Eye (tissue), 1 donor: ENCODE measurements at regions not wholly inside any gene's neighbourhood (a gene's known extent, or its start where the extent isn't known, plus 50 kb on each side); places are given as distances from the start of the nearest gene placed in this dataset.

Experiments
- DNase-seq: peaks from one replicate; pipeline ENCODE4 v3.0.0-alpha.2; 2015

GRCh38 chr9:115210699-115211098 lies 92.7 kb upstream of the TNC start:
- no peak for DNase-seq

- DNase-seq, result no peak
These were observed 93.6 kb upstream of the TNC start for GRCh38 chr9:115211413-115212124.

- DNase-seq, result no peak
These were observed 94.2 kb upstream of the TNC start for GRCh38 chr9:115212125-115212605.

- no peak for DNase-seq
These were observed 94.9 kb upstream of the TNC start for GRCh38 chr9:115212832-115213231.

- DNase-seq, result peak; percentile 80
These were observed 95.9 kb upstream of the TNC start for GRCh38 chr9:115213818-115214334.

GRCh38 chr9:115216873-115217272 lies 98.9 kb upstream of the TNC start:
- DNase-seq, result no peak

- peak; percentile 73 for DNase-seq
These were observed 102.5 kb upstream of the TNC start for GRCh38 chr9:115220319-115221005.

- DNase-seq, result no peak
These were observed 105.5 kb upstream of the TNC start for GRCh38 chr9:115223471-115223870.

- no peak for DNase-seq
These were observed 107.6 kb upstream of the TNC start for GRCh38 chr9:115225459-115226116.

GRCh38 chr9:115226152-115226551 lies 108.2 kb upstream of the TNC start:
- no peak for DNase-seq

- no peak for DNase-seq
These were observed 111.5 kb upstream of the TNC start for GRCh38 chr9:115229496-115229895.

GRCh38 chr9:115230924-115231515 lies 113.1 kb upstream of the TNC start:
- no peak for DNase-seq

GRCh38 chr9:115232181-115232774 lies 114.3 kb upstream of the TNC start:
- DNase-seq, result no peak

- no peak for DNase-seq
These were observed 116.1 kb upstream of the TNC start for GRCh38 chr9:115234094-115234493.

- no peak for DNase-seq
These were observed 117.3 kb upstream of the TNC start for GRCh38 chr9:115235221-115235620.

GRCh38 chr9:115237385-115237998 lies 119.5 kb upstream of the TNC start:
- no peak for DNase-seq

- DNase-seq, result no peak
These were observed 122.7 kb upstream of the TNC start for GRCh38 chr9:115240676-115241075.

GRCh38 chr9:115241641-115242040 lies 123.7 kb upstream of the TNC start:
- no peak for DNase-seq

GRCh38 chr9:115249488-115249887 lies 131.5 kb upstream of the TNC start:
- DNase-seq, result no peak

GRCh38 chr9:115250621-115251032 lies 132.7 kb upstream of the TNC start:
- peak; percentile 31 for DNase-seq

- peak; percentile 33 for DNase-seq
These were observed 136.6 kb upstream of the TNC start for GRCh38 chr9:115254287-115255180.
